ENCODE measurements at regions not wholly inside any gene's neighbourhood (a gene's known extent, or its start where the extent isn't known, plus 50 kb on each side); places are given as distances from the start of the nearest gene placed in this dataset.

DNA sequence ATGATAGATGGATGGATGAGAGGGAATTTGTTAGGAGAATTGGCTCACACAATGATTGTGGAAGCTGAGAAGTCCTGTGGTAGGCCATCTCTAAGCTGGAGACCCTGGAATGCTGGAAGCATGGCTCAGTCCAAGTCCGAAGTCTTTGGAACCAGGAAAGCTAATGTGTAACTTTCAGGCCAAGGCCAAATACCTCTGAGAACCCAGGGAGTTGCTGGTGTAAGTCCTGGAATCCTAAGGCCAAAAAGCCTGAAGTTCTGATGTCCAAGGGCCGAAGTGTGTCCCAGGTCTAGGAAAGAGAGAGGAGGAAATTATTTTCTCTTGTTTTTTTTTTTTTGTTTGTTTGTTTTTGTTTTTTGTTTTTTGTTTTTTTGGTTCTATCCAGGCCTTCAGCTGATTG is 492.2 kb upstream of the GCFC2 start (continued):
- TF ChIP-seq ZNF205 (CRISPR knock-in tag; IDR thresholded peaks at IDR 0.05) (0 out of 2 replicates have a peak, but pooled peaks have one; percentile 34), HNF1A (IDR thresholded peaks at IDR 0.05; ENCODE audit: low read depth) (peak; percentile 90), HNF1A (CRISPR knock-in tag; IDR thresholded peaks at IDR 0.05; ENCODE audit: borderline replicate concordance) (peak; percentile 96), NFIC (IDR thresholded peaks at IDR 0.05; ENCODE audit: low read length) (0 out of 2 replicates have a peak, but pooled peaks have one; percentile 40), HMGA1 (CRISPR knock-in tag; conservative IDR thresholded peaks at IDR 0.05) (no peak), WIZ (CRISPR knock-in tag; IDR thresholded peaks at IDR 0.05) (peak; percentile 54; the same call in 1 of the 2 replicates), ATF7 (IDR thresholded peaks at IDR 0.05) (no peak), ATF7 (CRISPR knock-in tag; IDR thresholded peaks at IDR 0.05) (no peak), ZNF234 (CRISPR knock-in tag; conservative IDR thresholded peaks at IDR 0.05) (no peak), ZNF33B (CRISPR knock-in tag; IDR thresholded peaks at IDR 0.05) (no peak), ZNF136 (CRISPR knock-in tag; IDR thresholded peaks at IDR 0.05; ENCODE audit: low read depth) (no peak), MIER3 (CRISPR knock-in tag; IDR thresholded peaks at IDR 0.05; ENCODE audit: borderline replicate concordance) (0 out of 2 replicates have a peak, but pooled peaks have one; percentile 31), HOMEZ (CRISPR knock-in tag; IDR thresholded peaks at IDR 0.05; ENCODE audit: low read depth) (peak; percentile 99), RCOR2 (CRISPR knock-in tag; IDR thresholded peaks at IDR 0.05) (0 out of 2 replicates have a peak, but pooled peaks have one; percentile 49), FOXA1 (IDR thresholded peaks at IDR 0.05) (no peak), FOXA1 (CRISPR knock-in tag; IDR thresholded peaks at IDR 0.05) (peak; percentile 15; the same call in 1 of the 2 replicates), HDAC6 (IDR thresholded peaks at IDR 0.05; ENCODE audit: low read depth, low read length) (no peak), HINFP (CRISPR knock-in tag; IDR thresholded peaks at IDR 0.05; ENCODE audit: low read depth) (no peak), LCORL (IDR thresholded peaks at IDR 0.05) (peak; percentile 87; the same call in 1 of the 2 replicates), LCORL (CRISPR knock-in tag; IDR thresholded peaks at IDR 0.05) (peak; percentile 84), SOX6 (IDR thresholded peaks at IDR 0.05) (no peak), SOX6 (CRISPR knock-in tag; IDR thresholded peaks at IDR 0.05) (peak; percentile 76)
- TF ChIP-seq, protein P1, sequence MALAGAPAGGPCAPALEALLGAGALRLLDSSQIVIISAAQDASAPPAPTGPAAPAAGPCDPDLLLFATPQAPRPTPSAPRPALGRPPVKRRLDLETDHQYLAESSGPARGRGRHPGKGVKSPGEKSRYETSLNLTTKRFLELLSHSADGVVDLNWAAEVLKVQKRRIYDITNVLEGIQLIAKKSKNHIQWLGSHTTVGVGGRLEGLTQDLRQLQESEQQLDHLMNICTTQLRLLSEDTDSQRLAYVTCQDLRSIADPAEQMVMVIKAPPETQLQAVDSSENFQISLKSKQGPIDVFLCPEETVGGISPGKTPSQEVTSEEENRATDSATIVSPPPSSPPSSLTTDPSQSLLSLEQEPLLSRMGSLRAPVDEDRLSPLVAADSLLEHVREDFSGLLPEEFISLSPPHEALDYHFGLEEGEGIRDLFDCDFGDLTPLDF (CRISPR knock-in tag; IDR thresholded peaks at IDR 0.05) = no peak
- TF ChIP-seq, protein P2, sequence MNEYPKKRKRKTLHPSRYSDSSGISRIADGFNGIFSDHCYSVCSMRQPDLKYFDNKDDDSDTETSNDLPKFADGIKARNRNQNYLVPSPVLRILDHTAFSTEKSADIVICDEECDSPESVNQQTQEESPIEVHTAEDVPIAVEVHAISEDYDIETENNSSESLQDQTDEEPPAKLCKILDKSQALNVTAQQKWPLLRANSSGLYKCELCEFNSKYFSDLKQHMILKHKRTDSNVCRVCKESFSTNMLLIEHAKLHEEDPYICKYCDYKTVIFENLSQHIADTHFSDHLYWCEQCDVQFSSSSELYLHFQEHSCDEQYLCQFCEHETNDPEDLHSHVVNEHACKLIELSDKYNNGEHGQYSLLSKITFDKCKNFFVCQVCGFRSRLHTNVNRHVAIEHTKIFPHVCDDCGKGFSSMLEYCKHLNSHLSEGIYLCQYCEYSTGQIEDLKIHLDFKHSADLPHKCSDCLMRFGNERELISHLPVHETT (CRISPR knock-in tag; conservative IDR thresholded peaks at IDR 0.05) = 0 out of 2 replicates have a peak, but pooled peaks have one; percentile 41
